Common myeloid progenitor, CD34-positive (primary cell): ENCODE measurements at regions not wholly inside any gene's neighbourhood (a gene's known extent, or its start where the extent isn't known, plus 50 kb on each side); places are given as distances from the start of the nearest gene placed in this dataset.

ENCODE experiments used
- CTCF ChIA-PET: fragments of 350-600 bp; sonication (Branson Sonifier 250); formaldehyde crosslinking; loops from one replicate; lab custom pipeline; 2021; ENCODE audit warnings: antibody characterized with exemption; lab: Charles Lee
- POLR2A ChIA-PET: fragments of 350-600 bp; sonication (Branson Sonifier 250); formaldehyde crosslinking; loops from one replicate; lab custom pipeline; 2021; ENCODE audit warnings: antibody characterized with exemption; lab: Charles Lee
- DNase-seq, 3 donors: peaks; one replicate each; pipeline versions ENCODE4 v3.0.0 to v3.0.0-alpha.2; 2013
- H3K27ac ChIP-seq, 2 experiments: 1 replicate in 1 of 2; 2 replicates in 1 of 2; pipeline ENCODE4 v1.7.0; 2013; ENCODE audit warnings: inconsistent platforms in 2 of 2, low read length in 2 of 2, mild to moderate bottlenecking in 2 of 2, low read depth in 1 of 2, moderate library complexity in 1 of 2; ENCODE audit not compliant: severe bottlenecking in 2 of 2, insufficient read depth in 1 of 2, poor library complexity in 1 of 2
- H3K27me3 ChIP-seq, 5 experiments: replicated peaks in 2 of 5; 1 replicate in 3 of 5; 2 replicates in 2 of 5; pipeline versions ENCODE4 v1.6.1 to v1.7.0; 2013; ENCODE audit warnings: low read length in 4 of 5, mild to moderate bottlenecking in 2 of 5, moderate library complexity in 2 of 5, inconsistent platforms in 1 of 5; ENCODE audit not compliant: insufficient read depth in 5 of 5, control insufficient read depth in 4 of 5
- H3K36me3 ChIP-seq, 4 experiments: 1 replicate in 2 of 4; 2 replicates in 2 of 4; pipeline versions ENCODE4 v1.6.1 to v1.7.0; 2013; ENCODE audit warnings: low read length in 3 of 4, control low read depth in 1 of 4, mild to moderate bottlenecking in 1 of 4; ENCODE audit not compliant: control insufficient read depth in 4 of 4, insufficient read depth in 4 of 4
- H3K4me1 ChIP-seq, 4 experiments: 1 replicate in 3 of 4; 2 replicates in 1 of 4; pipeline versions ENCODE4 v1.6.1 to v1.7.1; 2013; ENCODE audit warnings: low read length in 3 of 4, mild to moderate bottlenecking in 3 of 4, control low read depth in 1 of 4, inconsistent platforms in 1 of 4, moderate library complexity in 1 of 4; ENCODE audit not compliant: control insufficient read depth in 4 of 4, insufficient read depth in 4 of 4; ENCODE audit errors: control extremely low read depth in 1 of 4
- H3K4me3 ChIP-seq, 7 experiments: 1 replicate in 4 of 7; 2 replicates in 3 of 7; pipeline versions ENCODE4 v1.5.1 to v1.7.0; 2013; ENCODE audit warnings: mild to moderate bottlenecking in 7 of 7, low read length in 6 of 7, moderate library complexity in 6 of 7, inconsistent platforms in 2 of 7, low read depth in 2 of 7, control low read depth in 1 of 7; ENCODE audit not compliant: insufficient read depth in 4 of 7, control insufficient read depth in 1 of 7; ENCODE audit errors: extremely low read depth in 1 of 7
- H3K9me3 ChIP-seq, 5 experiments: 1 replicate in 4 of 5; 2 replicates in 1 of 5; pipeline versions ENCODE4 v1.6.1 to v1.7.1; 2013; ENCODE audit warnings: low read length in 4 of 5, mild to moderate bottlenecking in 2 of 5, inconsistent platforms in 1 of 5, low read depth in 1 of 5, moderate library complexity in 1 of 5; ENCODE audit not compliant: control insufficient read depth in 4 of 5, insufficient read depth in 2 of 5; ENCODE audit errors: control extremely low read depth in 1 of 5
- WGBS: methylation state at CpG from one replicate; pipeline ENCODE4 v1.1.5; 2013; ENCODE audit not compliant: insufficient coverage; 5-methylcytosine and 5-hydroxymethylcytosine counted together

GRCh38 chr11:38143852-38144251, 1545.8 kb upstream of the RAG2 start:
- Histone ChIP-seq H3K27ac (no peak overlapping the region), H3K36me3 (no peaks in the 10 kb centered on the region), H3K4me3 (no peak overlapping the region), H3K4me1 (no peaks in the 10 kb centered on the region), H3K9me3 (peaks cover 0 to 19% (median 0%) of the 10 kb centered on the region in 5 experiments), H3K27me3 (no peaks in the 10 kb centered on the region)
- CTCF ChIA-PET = no interaction called here
- no CpG with 5 or more reads among the region's 3 CpGs for WGBS
- POLR2A ChIA-PET = no interaction called here
- no peak for DNase-seq

GRCh38 chr11:38138972-38139371, 1540.9 kb upstream of the RAG2 start:
- no peak overlapping the region for H3K27ac ChIP-seq
- H3K27me3 ChIP-seq = no peaks in the 10 kb centered on the region
- WGBS = no CpG with 5 or more reads among the region's 2 CpGs
- no peaks in the 10 kb centered on the region for H3K4me1 ChIP-seq
- no peak for DNase-seq
- peaks cover 0 to 23% (median 5%) of the 10 kb centered on the region in 5 experiments for H3K9me3 ChIP-seq
- ChIA-PET POLR2A (no interaction called here), CTCF (no interaction called here)
- H3K36me3 ChIP-seq = no peaks in the 10 kb centered on the region
- H3K4me3 ChIP-seq = no peak overlapping the region

- no peak overlapping the region for H3K27ac ChIP-seq
- H3K9me3 ChIP-seq = peaks cover 0 to 20% (median 5%) of the 10 kb centered on the region in 5 experiments
- no peak for DNase-seq
- H3K36me3 ChIP-seq = no peaks in the 10 kb centered on the region
- H3K4me3 ChIP-seq = no peak overlapping the region
- ChIA-PET CTCF (no interaction called here), POLR2A (no interaction called here)
- WGBS = 100% methylated on average over 3 of the region's 6 CpGs
- no peaks in the 10 kb centered on the region for H3K4me1 ChIP-seq
- H3K27me3 ChIP-seq = no peaks in the 10 kb centered on the region
Observed at GRCh38 chr11:38136887-38137286, 1538.9 kb upstream of the RAG2 start.

- H3K9me3 ChIP-seq = peaks cover 0 to 1% (median under 1%) of the 10 kb centered on the region in 5 experiments
- no peak overlapping the region for H3K4me3 ChIP-seq
- no peak overlapping the region for H3K27ac ChIP-seq
- ChIA-PET POLR2A (no interaction called here), CTCF (no interaction called here)
- peak in 2 of 3 donors; percentile 14 to 49 for DNase-seq
- peaks cover 0 to 3% (median 0%) of the 10 kb centered on the region in 4 experiments for H3K4me1 ChIP-seq
- no peaks in the 10 kb centered on the region for H3K27me3 ChIP-seq
- no CpG with 5 or more reads among the region's 1 CpG for WGBS
- H3K36me3 ChIP-seq = no peaks in the 10 kb centered on the region
Observed at GRCh38 chr11:38131535-38131934, 1533.5 kb upstream of the RAG2 start.

- H3K4me3 ChIP-seq = no peak overlapping the region
- ChIA-PET CTCF (no interaction called here), POLR2A (no interaction called here)
- no peaks in the 10 kb centered on the region for H3K27me3 ChIP-seq
- no peaks in the 10 kb centered on the region for H3K36me3 ChIP-seq
- no peaks in the 10 kb centered on the region for H3K9me3 ChIP-seq
- H3K4me1 ChIP-seq = peaks cover 0 to 3% (median 0%) of the 10 kb centered on the region in 4 experiments
- no peak overlapping the region for H3K27ac ChIP-seq
- 100% methylated on average over 1 of the region's 3 CpGs for WGBS
- DNase-seq = no peak
Observed at GRCh38 chr11:38130976-38131375, 1532.9 kb upstream of the RAG2 start.

- ChIA-PET POLR2A (no interaction called here), CTCF (no interaction called here)
- Histone ChIP-seq H3K27ac (no peak overlapping the region), H3K36me3 (no peaks in the 10 kb centered on the region), H3K27me3 (no peaks in the 10 kb centered on the region), H3K4me3 (no peak overlapping the region), H3K9me3 (no peaks in the 10 kb centered on the region), H3K4me1 (peaks cover 0 to 3% (median 0%) of the 10 kb centered on the region in 4 experiments)
- no peak for DNase-seq
Observed at GRCh38 chr11:38130514-38130913, 1532.5 kb upstream of the RAG2 start.

GRCh38 chr11:38123673-38124072, 1525.6 kb upstream of the RAG2 start:
- Histone ChIP-seq H3K9me3 (no peaks in the 10 kb centered on the region), H3K36me3 (no peaks in the 10 kb centered on the region), H3K4me3 (no peak overlapping the region), H3K27me3 (no peaks in the 10 kb centered on the region), H3K27ac (no peak overlapping the region), H3K4me1 (no peaks in the 10 kb centered on the region)
- POLR2A ChIA-PET = no interaction called here
- CTCF ChIA-PET = no interaction called here
- no peak for DNase-seq
- 96% methylated on average over 9 of the region's 9 CpGs for WGBS
